ENCODE measurements at regions not wholly inside any gene's neighbourhood (a gene's known extent, or its start where the extent isn't known, plus 50 kb on each side); places are given as distances from the start of the nearest gene placed in this dataset.

- TF ChIP-seq CTCF (IDR thresholded peaks at IDR 0.05; ENCODE audit: insufficient read depth, low read length, poor library complexity, severe bottlenecking), result no peak
- H3K27me3 ChIP-seq (ENCODE audit: control insufficient read depth, insufficient read depth, low read length), result no peaks in the 10 kb centered on the region
- H3K4me3 ChIP-seq (ENCODE audit: low read depth, low read length), result no peak overlapping the region
- DNase-seq (ENCODE audit: low read depth), result no peak
- no peaks in the 10 kb centered on the region for H3K36me3 ChIP-seq (ENCODE audit: control insufficient read depth, insufficient read depth, low read length)
Measured at GRCh38 chr5:167488371-167488770, 803.1 kb upstream of the WWC1 start.

- no peak overlapping the region for H3K4me3 ChIP-seq (ENCODE audit: low read depth, low read length)
- TF ChIP-seq CTCF (IDR thresholded peaks at IDR 0.05; ENCODE audit: insufficient read depth, low read length, poor library complexity, severe bottlenecking), result no peak
- DNase-seq (ENCODE audit: low read depth), result peak; percentile 58
- H3K27me3 ChIP-seq (ENCODE audit: control insufficient read depth, insufficient read depth, low read length), result no peaks in the 10 kb centered on the region
- H3K36me3 ChIP-seq (ENCODE audit: control insufficient read depth, insufficient read depth, low read length), result no peaks in the 10 kb centered on the region
Measured at GRCh38 chr5:167489202-167489601, 802.2 kb upstream of the WWC1 start.

- no peaks in the 10 kb centered on the region for H3K36me3 ChIP-seq (ENCODE audit: control insufficient read depth, insufficient read depth, low read length)
- no peak for TF ChIP-seq CTCF (IDR thresholded peaks at IDR 0.05; ENCODE audit: insufficient read depth, low read length, poor library complexity, severe bottlenecking)
- no peaks in the 10 kb centered on the region for H3K27me3 ChIP-seq (ENCODE audit: control insufficient read depth, insufficient read depth, low read length)
- no peak for DNase-seq (ENCODE audit: low read depth)
- H3K4me3 ChIP-seq (ENCODE audit: low read depth, low read length), result no peak overlapping the region
Measured at GRCh38 chr5:167503926-167504720, 787.3 kb upstream of the WWC1 start.

GRCh38 chr5:167507463-167508233, 783.8 kb upstream of the WWC1 start:
- Histone ChIP-seq H3K36me3 (ENCODE audit: control insufficient read depth, insufficient read depth, low read length) (no peaks in the 10 kb centered on the region), H3K4me3 (ENCODE audit: low read depth, low read length) (no peak overlapping the region), H3K27me3 (ENCODE audit: control insufficient read depth, insufficient read depth, low read length) (no peaks in the 10 kb centered on the region)
- TF ChIP-seq CTCF (IDR thresholded peaks at IDR 0.05; ENCODE audit: insufficient read depth, low read length, poor library complexity, severe bottlenecking), result no peak
- no peak for DNase-seq (ENCODE audit: low read depth)

- no peak for DNase-seq (ENCODE audit: low read depth)
- no peaks in the 10 kb centered on the region for H3K27me3 ChIP-seq (ENCODE audit: control insufficient read depth, insufficient read depth, low read length)
- H3K36me3 ChIP-seq (ENCODE audit: control insufficient read depth, insufficient read depth, low read length), result no peaks in the 10 kb centered on the region
- no peak overlapping the region for H3K4me3 ChIP-seq (ENCODE audit: low read depth, low read length)
- TF ChIP-seq CTCF (IDR thresholded peaks at IDR 0.05; ENCODE audit: insufficient read depth, low read length, poor library complexity, severe bottlenecking), result no peak
Measured at GRCh38 chr5:167509076-167509475, 782.4 kb upstream of the WWC1 start.

Measured in kidney epithelial cell (primary cell).